MM.1S (cell line): ENCODE measurements at regions not wholly inside any gene's neighbourhood (a gene's known extent, or its start where the extent isn't known, plus 50 kb on each side); places are given as distances from the start of the nearest gene placed in this dataset.

ENCODE experiments used
- CTCF ChIP-seq: fragments of 300-600 bp; sonication (generic); IDR thresholded peaks from 2 replicates; pipeline ENCODE4 v1.5.1; 2016; ENCODE audit warnings: antibody characterized with exemption, low read length, mixed read lengths
- EZH2 ChIP-seq: fragments of 300-600 bp; sonication (generic); optimal IDR thresholded peaks from 2 replicates; pipeline ENCODE3; 2017; ENCODE audit warnings: low read depth, mild to moderate bottlenecking, antibody characterized with exemption, low read length, mixed read lengths

- TF ChIP-seq CTCF, result no peak
- no peak for TF ChIP-seq EZH2
These were observed 245.1 kb upstream of the ISL1 start for GRCh38 chr5:51138164-51138563.
